ENCODE measurements at regions not wholly inside any gene's neighbourhood (a gene's known extent, or its start where the extent isn't known, plus 50 kb on each side); places are given as distances from the start of the nearest gene placed in this dataset.

GRCh38 chr12:24539646-24540045 is 409.3 kb downstream of the BCAT1 start:
- Histone ChIP-seq H3K27me3 (ENCODE audit: insufficient read depth, low read length) (no peaks in the 10 kb centered on the region), H2AFZ (ENCODE audit: low read length) (no peak overlapping the region), H3K9me3 (ENCODE audit: low read depth, low read length) (no peaks in the 10 kb centered on the region), H3K4me2 (ENCODE audit: insufficient read depth, low read length) (no peak overlapping the region), H3K4me1 (ENCODE audit: insufficient read depth, low read length) (no peaks in the 10 kb centered on the region), H3K79me2 (ENCODE audit: insufficient read depth, low read length) (no peaks in the 10 kb centered on the region), H3K36me3 (ENCODE audit: insufficient read depth, low read length) (no peaks in the 10 kb centered on the region), H3K27ac (ENCODE audit: low read depth, low read length) (no peak overlapping the region), H4K20me1 (ENCODE audit: insufficient read depth, low read length) (no peaks in the 10 kb centered on the region), H3K4me3 (ENCODE audit: insufficient read depth, low read length) (no peak overlapping the region)
- DNase-seq (ENCODE audit: insufficient read length, low spot score, missing footprints), result no peak
- TF ChIP-seq CTCF (IDR thresholded peaks at IDR 0.05; ENCODE audit: extremely low read depth, low read depth, low read length), result no peak

DNA sequence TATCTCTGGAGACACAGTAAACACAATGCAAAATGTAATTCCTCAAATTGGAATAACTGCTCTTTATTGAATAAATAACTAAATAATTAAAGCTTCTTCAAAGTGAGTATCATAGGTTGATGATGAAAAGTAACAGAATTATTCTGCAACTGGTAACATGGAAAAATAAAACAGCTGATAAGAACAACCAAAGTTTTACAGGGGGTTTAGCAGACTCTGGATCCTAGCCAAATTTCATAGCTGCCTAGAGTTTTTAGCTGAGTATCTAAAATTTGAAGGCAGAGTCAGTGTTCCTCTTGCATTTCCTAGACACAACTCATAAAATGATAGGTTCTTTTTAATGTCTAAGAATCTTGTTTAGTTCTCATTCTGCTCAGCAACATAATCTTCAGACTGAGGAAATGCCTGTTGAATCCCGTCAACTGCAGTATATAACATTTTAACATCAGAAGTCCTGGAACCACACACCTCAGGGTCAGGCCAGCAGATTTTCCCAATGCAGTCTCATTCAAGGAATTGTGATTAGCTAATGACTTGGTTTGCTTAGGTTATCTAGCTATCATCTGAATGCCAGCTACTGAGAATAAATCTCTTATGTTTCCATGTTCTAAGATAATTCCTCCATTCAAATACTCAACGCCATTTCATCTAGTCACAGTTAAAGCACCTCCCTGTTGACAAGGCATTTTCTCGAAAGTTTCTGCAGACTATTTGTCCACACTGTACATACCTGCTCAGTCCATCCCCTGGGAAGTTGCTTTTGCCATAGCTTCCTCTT is 411.6 kb downstream of the BCAT1 start:
- H3K27ac ChIP-seq (ENCODE audit: low read depth, low read length), result no peak overlapping the region
- no peaks in the 10 kb centered on the region for H4K20me1 ChIP-seq (ENCODE audit: insufficient read depth, low read length)
- no peak for TF ChIP-seq CTCF (IDR thresholded peaks at IDR 0.05; ENCODE audit: extremely low read depth, low read depth, low read length)
- H3K4me2 ChIP-seq (ENCODE audit: insufficient read depth, low read length), result no peak overlapping the region
- H3K36me3 ChIP-seq (ENCODE audit: insufficient read depth, low read length), result no peaks in the 10 kb centered on the region
- no peak overlapping the region for H2AFZ ChIP-seq (ENCODE audit: low read length)
- DNase-seq (ENCODE audit: insufficient read length, low spot score, missing footprints), result no peak
- H3K9me3 ChIP-seq (ENCODE audit: low read depth, low read length), result no peaks in the 10 kb centered on the region
- H3K79me2 ChIP-seq (ENCODE audit: insufficient read depth, low read length), result no peaks in the 10 kb centered on the region
- no peaks in the 10 kb centered on the region for H3K4me1 ChIP-seq (ENCODE audit: insufficient read depth, low read length)
- no peak overlapping the region for H3K4me3 ChIP-seq (ENCODE audit: insufficient read depth, low read length)
- H3K27me3 ChIP-seq (ENCODE audit: insufficient read depth, low read length), result no peaks in the 10 kb centered on the region

- H3K9me3 ChIP-seq (ENCODE audit: low read depth, low read length), result no peaks in the 10 kb centered on the region
- no peak overlapping the region for H3K4me3 ChIP-seq (ENCODE audit: insufficient read depth, low read length)
- H3K79me2 ChIP-seq (ENCODE audit: insufficient read depth, low read length), result no peaks in the 10 kb centered on the region
- DNase-seq (ENCODE audit: insufficient read length, low spot score, missing footprints), result no peak
- no peak overlapping the region for H3K4me2 ChIP-seq (ENCODE audit: insufficient read depth, low read length)
- TF ChIP-seq CTCF (IDR thresholded peaks at IDR 0.05; ENCODE audit: extremely low read depth, low read depth, low read length), result no peak
- no peak overlapping the region for H3K27ac ChIP-seq (ENCODE audit: low read depth, low read length)
- no peaks in the 10 kb centered on the region for H4K20me1 ChIP-seq (ENCODE audit: insufficient read depth, low read length)
- no peaks in the 10 kb centered on the region for H3K27me3 ChIP-seq (ENCODE audit: insufficient read depth, low read length)
- H3K36me3 ChIP-seq (ENCODE audit: insufficient read depth, low read length), result no peaks in the 10 kb centered on the region
- H2AFZ ChIP-seq (ENCODE audit: low read length), result no peak overlapping the region
- H3K4me1 ChIP-seq (ENCODE audit: insufficient read depth, low read length), result no peaks in the 10 kb centered on the region
These were observed 413.4 kb downstream of the BCAT1 start for GRCh38 chr12:24535334-24536069.

DNA sequence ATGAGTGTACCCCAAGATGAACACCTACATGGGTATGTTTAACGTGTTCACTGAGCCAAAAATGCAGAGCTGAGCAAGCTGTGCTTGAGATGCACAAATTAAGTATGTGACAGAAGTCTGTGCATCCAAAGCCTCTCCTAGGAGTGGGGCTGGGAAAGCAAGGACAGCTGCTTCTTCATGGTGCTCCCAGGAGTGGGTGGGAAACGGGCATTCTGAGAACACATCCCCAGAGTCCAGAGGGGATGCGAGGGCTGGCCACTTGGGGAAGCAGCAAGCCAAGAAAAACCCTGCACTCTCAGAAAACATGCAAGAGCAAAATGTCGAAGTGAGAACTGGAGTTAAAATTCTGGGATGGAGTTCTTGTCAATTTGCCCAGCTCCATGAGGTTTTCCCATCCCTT is 414.3 kb downstream of the BCAT1 start:
- H3K4me2 ChIP-seq (ENCODE audit: insufficient read depth, low read length), result peak overlapping the region; percentile 18

More for the DNA sequence above, 414.3 kb downstream of the BCAT1 start:
- Histone ChIP-seq H3K4me1 (ENCODE audit: insufficient read depth, low read length) (no peaks in the 10 kb centered on the region), H3K27ac (ENCODE audit: low read depth, low read length) (no peak overlapping the region), H3K79me2 (ENCODE audit: insufficient read depth, low read length) (no peaks in the 10 kb centered on the region), H4K20me1 (ENCODE audit: insufficient read depth, low read length) (no peaks in the 10 kb centered on the region), H3K9me3 (ENCODE audit: low read depth, low read length) (no peaks in the 10 kb centered on the region), H3K36me3 (ENCODE audit: insufficient read depth, low read length) (no peaks in the 10 kb centered on the region), H2AFZ (ENCODE audit: low read length) (peak overlapping the region; percentile 7), H3K4me3 (ENCODE audit: insufficient read depth, low read length) (no peak overlapping the region), H3K27me3 (ENCODE audit: insufficient read depth, low read length) (no peaks in the 10 kb centered on the region)
- no peak for DNase-seq (ENCODE audit: insufficient read length, low spot score, missing footprints)
- TF ChIP-seq CTCF (IDR thresholded peaks at IDR 0.05; ENCODE audit: extremely low read depth, low read depth, low read length), result no peak
